H1 (cell line): ENCODE measurements at regions not wholly inside any gene's neighbourhood (a gene's known extent, or its start where the extent isn't known, plus 50 kb on each side); places are given as distances from the start of the nearest gene placed in this dataset.

ENCODE experiments used
- ATF2 ChIP-seq: IDR thresholded peaks from 2 replicates; pipeline ENCODE4 v1.6.1; 2012; ENCODE audit warnings: low read length, inconsistent platforms
- CBX5 ChIP-seq: fragments of 300-800, 300-1000 bp; sonication (generic); IDR thresholded peaks from 2 replicates; pipeline ENCODE4 v1.7.1; 2016; ENCODE audit warnings: antibody characterized with exemption, low read length, low read depth
- CHD2 ChIP-seq: IDR thresholded peaks from 2 replicates; pipeline ENCODE4 v1.6.1; 2012; ENCODE audit warnings: low read length, improper control_type of control experiment
- CREB1 ChIP-seq: IDR thresholded peaks from 2 replicates; pipeline ENCODE4 v1.6.1; 2012; ENCODE audit warnings: inconsistent platforms
- CTCF ChIP-seq, 3 experiments: IDR thresholded peaks; 1 replicate in 2 of 3; 2 replicates in 1 of 3; pipeline versions ENCODE4 v1.5.1 to v1.6.1; 2011; ENCODE audit warnings: low read length in 3 of 3, mild to moderate bottlenecking in 3 of 3, inconsistent platforms in 2 of 3, low read depth in 1 of 3, moderate library complexity in 1 of 3; ENCODE audit not compliant: insufficient read depth in 1 of 3; ENCODE audit errors: control extremely low read depth in 1 of 3
- EP300 ChIP-seq, 2 experiments: IDR thresholded peaks; 1 replicate in 1 of 2; 2 replicates in 1 of 2; pipeline ENCODE4 v1.6.1; 2011 to 2012; ENCODE audit warnings: low read depth in 2 of 2, low read length in 2 of 2, mild to moderate bottlenecking in 2 of 2, borderline replicate concordance in 1 of 2, inconsistent platforms in 1 of 2, moderate library complexity in 1 of 2
- EZH2 ChIP-seq: fragments of 200-600 bp; sonication (generic); IDR thresholded peaks from 2 replicates; pipeline ENCODE4 v1.7.1; 2012; ENCODE audit warnings: low read depth, mild to moderate bottlenecking, moderate library complexity, low read length, inconsistent platforms; ENCODE audit not compliant: severe bottlenecking
- POLR2A ChIP-seq, 2 experiments: IDR thresholded peaks; 1 replicate in 1 of 2; 2 replicates in 1 of 2; pipeline ENCODE4 v1.6.1; 2011; ENCODE audit warnings: low read depth in 2 of 2, low read length in 2 of 2, mild to moderate bottlenecking in 2 of 2; ENCODE audit errors: control extremely low read depth in 1 of 2
- POLR2AphosphoS5 ChIP-seq: IDR thresholded peaks from 2 replicates; pipeline ENCODE4 v1.6.1; 2011; ENCODE audit warnings: low read depth, low read length
- RAD21 ChIP-seq, 2 experiments: IDR thresholded peaks in 1 of 2; conservative IDR thresholded peaks in 1 of 2; 2 replicates each; pipeline ENCODE4 v1.6.1; 2011; ENCODE audit warnings: low read depth in 2 of 2, low read length in 2 of 2, improper control_type of control experiment in 1 of 2, inconsistent platforms in 1 of 2, mild to moderate bottlenecking in 1 of 2, moderate library complexity in 1 of 2
- RBBP5 ChIP-seq: IDR thresholded peaks from 2 replicates; pipeline ENCODE4 v1.7.1; 2012; ENCODE audit warnings: low read depth, mild to moderate bottlenecking, inconsistent platforms, low read length, moderate library complexity, borderline replicate concordance
- TAF1 ChIP-seq: IDR thresholded peaks from 2 replicates; pipeline ENCODE4 v1.6.1; 2011; ENCODE audit warnings: mild to moderate bottlenecking, low read depth, low read length
- TBP ChIP-seq: IDR thresholded peaks from 2 replicates; pipeline ENCODE4 v1.6.1; 2011; ENCODE audit warnings: low read depth, low read length, improper control_type of control experiment
- TF ChIP-seq, protein P1 (sequence below): IDR thresholded peaks from 2 replicates; pipeline ENCODE4 v1.6.1; 2011; ENCODE audit warnings: low read length, improper control_type of control experiment

DNA sequence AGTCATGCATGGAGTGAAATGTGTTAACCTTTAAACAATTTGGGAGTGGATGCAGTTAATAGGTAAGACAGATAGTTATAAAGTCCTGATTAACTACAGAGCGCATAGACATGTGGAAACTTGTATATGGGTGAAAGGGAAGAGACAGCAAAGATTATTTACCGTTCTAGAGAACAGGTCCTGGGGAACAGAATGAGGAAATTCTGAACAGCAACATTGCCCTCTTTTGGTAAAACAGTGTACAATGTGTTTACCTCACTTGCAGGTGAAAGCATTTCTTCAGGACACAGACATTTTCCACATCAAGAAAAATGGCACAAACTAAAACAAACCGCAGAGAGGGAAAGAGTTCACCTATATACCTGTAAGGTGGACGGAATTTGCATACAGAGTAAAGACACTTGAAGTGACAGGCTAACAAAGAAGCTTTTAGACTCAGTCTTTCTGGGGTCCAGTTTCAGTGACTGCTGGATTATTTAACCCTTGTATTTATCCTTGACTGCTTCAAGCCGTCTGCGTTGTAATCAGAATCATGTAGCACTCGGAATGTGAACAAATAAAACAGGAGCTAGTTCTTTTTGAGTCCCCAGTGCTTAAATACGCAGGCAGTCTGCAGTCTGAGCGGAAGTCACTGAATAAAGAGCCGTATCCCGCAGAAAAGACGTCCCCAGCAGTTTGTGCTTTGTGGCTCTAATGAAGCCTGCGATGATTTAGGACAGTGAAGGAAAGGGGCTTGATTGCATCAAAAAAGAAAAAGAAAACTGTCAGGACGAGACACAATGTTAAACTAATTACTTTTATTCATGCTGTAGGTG lies 364.8 kb upstream of the GALNT5 start:
- TF ChIP-seq POLR2A (IDR thresholded peaks at IDR 0.05; ENCODE audit: control extremely low read depth in 1 of 2, low read depth in 2 of 2, low read length in 2 of 2): no peak
- peak in 2 of 3 experiments; percentile 48 to 65; a peak in 2 of 4 replicates for TF ChIP-seq CTCF (IDR thresholded peaks at IDR 0.05; ENCODE audit: control extremely low read depth in 1 of 3, insufficient read depth in 1 of 3, low read depth in 1 of 3, low read length in 3 of 3)
- no peak for TF ChIP-seq ATF2
- no peak for TF ChIP-seq EP300 (IDR thresholded peaks at IDR 0.05; ENCODE audit: borderline replicate concordance in 1 of 2, low read depth in 2 of 2, low read length in 2 of 2)
- TF ChIP-seq RAD21 (IDR thresholded peaks at IDR 0.05 in 1 of 2, conservative IDR thresholded peaks at IDR 0.05 in 1 of 2; ENCODE audit: low read depth in 2 of 2, low read length in 2 of 2): peak; percentile 87 to 88
- no peak for TF ChIP-seq POLR2AphosphoS5
- no peak for TF ChIP-seq RBBP5
- TF ChIP-seq EZH2: no peak
- no peak for TF ChIP-seq CBX5
- TF ChIP-seq, protein P1, sequence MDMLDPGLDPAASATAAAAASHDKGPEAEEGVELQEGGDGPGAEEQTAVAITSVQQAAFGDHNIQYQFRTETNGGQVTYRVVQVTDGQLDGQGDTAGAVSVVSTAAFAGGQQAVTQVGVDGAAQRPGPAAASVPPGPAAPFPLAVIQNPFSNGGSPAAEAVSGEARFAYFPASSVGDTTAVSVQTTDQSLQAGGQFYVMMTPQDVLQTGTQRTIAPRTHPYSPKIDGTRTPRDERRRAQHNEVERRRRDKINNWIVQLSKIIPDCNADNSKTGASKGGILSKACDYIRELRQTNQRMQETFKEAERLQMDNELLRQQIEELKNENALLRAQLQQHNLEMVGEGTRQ: no peak
- TF ChIP-seq TAF1: no peak
- TF ChIP-seq TBP: no peak
- TF ChIP-seq CREB1: no peak
- no peak for TF ChIP-seq CHD2
